Astrocyte of the cerebellum (primary cell): ENCODE measurements at regions not wholly inside any gene's neighbourhood (a gene's known extent, or its start where the extent isn't known, plus 50 kb on each side); places are given as distances from the start of the nearest gene placed in this dataset.

Experiments
- DNase-seq: peaks from one replicate; pipeline ENCODE4 v3.0.0-alpha.2; 2011; ENCODE audit warnings: low read depth
- H3K4me3 ChIP-seq: 2 replicates; pipeline ENCODE4 v1.5.1; 2011; ENCODE audit warnings: mild to moderate bottlenecking, low read depth, low read length, moderate library complexity
- CTCF ChIP-seq: IDR thresholded peaks from 2 replicates; pipeline ENCODE4 v1.5.1; 2012; ENCODE audit warnings: low read length, low read depth, moderate library complexity, mild to moderate bottlenecking; ENCODE audit errors: missing control alignments
- in situ Hi-C: cut with HindIII; loops from 2 replicates; pipeline ENCODE4 v1.10.0; 2017; ENCODE audit warnings: low sequenced_read_pairs

DNA sequence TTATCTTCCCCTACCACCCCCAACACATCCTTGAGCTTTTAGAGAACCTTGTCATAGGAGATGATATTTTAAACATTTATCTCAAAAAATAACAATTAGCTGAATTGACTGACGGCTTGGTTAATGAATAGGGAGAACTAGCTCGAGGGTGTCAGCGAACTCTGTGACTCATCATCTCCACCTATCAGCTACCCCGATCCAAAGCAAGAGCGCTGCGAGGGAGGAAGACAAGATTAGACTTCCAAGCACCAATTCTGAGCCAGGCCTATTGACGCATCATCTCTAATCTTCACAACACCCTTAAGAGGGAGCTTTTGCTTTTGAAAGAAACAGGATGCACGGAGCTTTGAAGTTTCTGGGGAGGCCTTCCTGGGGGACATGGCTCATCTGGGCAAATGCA lies 51.0 kb upstream of the GALNT18 start:
- in situ Hi-C loops: no loop called here
- DNase-seq: no peak
- no peak overlapping the region for H3K4me3 ChIP-seq
- no peak for TF ChIP-seq CTCF

- H3K4me3 ChIP-seq: no peak overlapping the region
- in situ Hi-C loops: no loop called here
- TF ChIP-seq CTCF: no peak
- DNase-seq: no peak
Observed at GRCh38 chr11:11672101-11672500, 50.3 kb upstream of the GALNT18 start.
